ENCODE measurements at regions not wholly inside any gene's neighbourhood (a gene's known extent, or its start where the extent isn't known, plus 50 kb on each side); places are given as distances from the start of the nearest gene placed in this dataset.

- Mint-ChIP-seq H3K36me3 (ENCODE audit: low read depth) (no peaks in the 10 kb centered on the region), H3K4me1 (no peaks in the 10 kb centered on the region), H3K9me3 (peaks cover 4% of the 10 kb centered on the region), H3K27me3 (no peaks in the 10 kb centered on the region), H3K27ac (no peak overlapping the region), H3K4me3 (no peak overlapping the region)
- CTCF ChIA-PET = no interaction called here
- DNase-seq (no peak), ATAC-seq (ENCODE audit: low read depth) (no peak)
- POLR2A ChIA-PET = no interaction called here
- TF ChIP-seq CTCF (IDR thresholded peaks at IDR 0.05) = no peak
- intact Hi-C loops (cut with micrococcal nuclease) = no loop called here
Observed at GRCh38 chr12:127726671-127727315, 540.2 kb upstream of the TMEM132C start.

- CTCF ChIA-PET = no interaction called here
- Mint-ChIP-seq H3K27ac (no peak overlapping the region), H3K4me3 (no peak overlapping the region), H3K27me3 (no peaks in the 10 kb centered on the region), H3K9me3 (peaks cover 7% of the 10 kb centered on the region), H3K4me1 (no peaks in the 10 kb centered on the region), H3K36me3 (ENCODE audit: low read depth) (no peaks in the 10 kb centered on the region)
- intact Hi-C loops (cut with micrococcal nuclease) = no loop called here
- no peak for TF ChIP-seq CTCF (IDR thresholded peaks at IDR 0.05)
- ATAC-seq (ENCODE audit: low read depth) (no peak), DNase-seq (no peak)
- POLR2A ChIA-PET = no interaction called here
Observed at GRCh38 chr12:127728285-127728684, 538.7 kb upstream of the TMEM132C start.

GRCh38 chr12:127728729-127729128 lies 538.2 kb upstream of the TMEM132C start:
- CTCF ChIA-PET = no interaction called here
- Mint-ChIP-seq H3K27ac (no peak overlapping the region), H3K36me3 (ENCODE audit: low read depth) (no peaks in the 10 kb centered on the region), H3K4me1 (no peaks in the 10 kb centered on the region), H3K9me3 (peaks cover 9% of the 10 kb centered on the region), H3K4me3 (no peak overlapping the region), H3K27me3 (no peaks in the 10 kb centered on the region)
- POLR2A ChIA-PET = no interaction called here
- ATAC-seq (ENCODE audit: low read depth) = no peak
- intact Hi-C loops (cut with micrococcal nuclease) = no loop called here
- no peak for TF ChIP-seq CTCF (IDR thresholded peaks at IDR 0.05)
- DNase-seq = no peak

- ChIA-PET CTCF (no interaction called here), POLR2A (no interaction called here)
- intact Hi-C loops (cut with micrococcal nuclease) = no loop called here
- no peak for ATAC-seq (ENCODE audit: low read depth)
- no peaks in the 10 kb centered on the region for H3K36me3 Mint-ChIP-seq (ENCODE audit: low read depth)
- H3K9me3 Mint-ChIP-seq = peaks cover 9% of the 10 kb centered on the region
- DNase-seq = no peak
- no peaks in the 10 kb centered on the region for H3K27me3 Mint-ChIP-seq
- TF ChIP-seq CTCF (IDR thresholded peaks at IDR 0.05) = no peak
- H3K4me3 Mint-ChIP-seq = no peak overlapping the region
- no peak overlapping the region for H3K27ac Mint-ChIP-seq
- H3K4me1 Mint-ChIP-seq = no peaks in the 10 kb centered on the region
Observed at GRCh38 chr12:127729381-127729780, 537.6 kb upstream of the TMEM132C start.

GRCh38 chr12:127731657-127732056 lies 535.3 kb upstream of the TMEM132C start:
- intact Hi-C loops (cut with micrococcal nuclease) = no loop called here
- H3K36me3 Mint-ChIP-seq (ENCODE audit: low read depth) = no peaks in the 10 kb centered on the region
- ATAC-seq (ENCODE audit: low read depth) (no peak), DNase-seq (no peak)
- peaks cover 8% of the 10 kb centered on the region for H3K9me3 Mint-ChIP-seq
- H3K4me1 Mint-ChIP-seq = no peaks in the 10 kb centered on the region
- no peaks in the 10 kb centered on the region for H3K27me3 Mint-ChIP-seq
- no peak for TF ChIP-seq CTCF (IDR thresholded peaks at IDR 0.05)
- POLR2A ChIA-PET = no interaction called here
- H3K27ac Mint-ChIP-seq = no peak overlapping the region
- CTCF ChIA-PET = no interaction called here
- H3K4me3 Mint-ChIP-seq = no peak overlapping the region

Measured in activated B cell treated with CpG ODN at 0.5 μM for 24 hours (primary cell).